ENCODE measurements at regions not wholly inside any gene's neighbourhood (a gene's known extent, or its start where the extent isn't known, plus 50 kb on each side); places are given as distances from the start of the nearest gene placed in this dataset.

DNA sequence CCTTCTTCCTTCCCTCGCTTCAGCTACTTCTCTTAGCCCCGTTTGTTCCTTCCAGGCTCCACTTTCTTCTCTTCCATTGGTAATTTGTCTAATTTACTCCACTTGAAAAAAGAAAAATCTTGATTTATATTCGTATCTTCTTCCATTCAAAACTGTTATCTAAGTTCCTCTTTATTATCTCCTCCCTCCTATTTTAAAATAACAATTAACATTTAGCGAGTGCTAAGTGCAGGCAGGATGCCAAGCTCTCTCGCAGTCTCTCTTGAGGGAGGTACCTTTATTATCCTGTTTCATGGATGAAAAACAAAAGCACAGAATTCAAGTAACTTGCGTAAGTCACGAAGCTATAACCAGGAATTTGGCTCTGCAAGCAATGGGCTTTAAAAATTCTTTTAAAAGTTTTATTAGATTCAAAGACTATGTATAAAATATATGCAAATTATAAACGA, 418.9 kb upstream of the NAALADL2 start:
- TF ChIP-seq, protein P1, sequence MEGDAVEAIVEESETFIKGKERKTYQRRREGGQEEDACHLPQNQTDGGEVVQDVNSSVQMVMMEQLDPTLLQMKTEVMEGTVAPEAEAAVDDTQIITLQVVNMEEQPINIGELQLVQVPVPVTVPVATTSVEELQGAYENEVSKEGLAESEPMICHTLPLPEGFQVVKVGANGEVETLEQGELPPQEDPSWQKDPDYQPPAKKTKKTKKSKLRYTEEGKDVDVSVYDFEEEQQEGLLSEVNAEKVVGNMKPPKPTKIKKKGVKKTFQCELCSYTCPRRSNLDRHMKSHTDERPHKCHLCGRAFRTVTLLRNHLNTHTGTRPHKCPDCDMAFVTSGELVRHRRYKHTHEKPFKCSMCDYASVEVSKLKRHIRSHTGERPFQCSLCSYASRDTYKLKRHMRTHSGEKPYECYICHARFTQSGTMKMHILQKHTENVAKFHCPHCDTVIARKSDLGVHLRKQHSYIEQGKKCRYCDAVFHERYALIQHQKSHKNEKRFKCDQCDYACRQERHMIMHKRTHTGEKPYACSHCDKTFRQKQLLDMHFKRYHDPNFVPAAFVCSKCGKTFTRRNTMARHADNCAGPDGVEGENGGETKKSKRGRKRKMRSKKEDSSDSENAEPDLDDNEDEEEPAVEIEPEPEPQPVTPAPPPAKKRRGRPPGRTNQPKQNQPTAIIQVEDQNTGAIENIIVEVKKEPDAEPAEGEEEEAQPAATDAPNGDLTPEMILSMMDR (IDR thresholded peaks at IDR 0.05; ENCODE audit: insufficient read depth, low read length, poor library complexity, severe bottlenecking), result no peak
- no peak for TF ChIP-seq EZH2phosphoT487 (conservative IDR thresholded peaks at IDR 0.05; ENCODE audit: low read length)
